HAP-1 (cell line): ENCODE measurements at regions not wholly inside any gene's neighbourhood (a gene's known extent, or its start where the extent isn't known, plus 50 kb on each side); places are given as distances from the start of the nearest gene placed in this dataset.
A peak's percentile ranks its signal among the peaks of the same experiment; 100 is the strongest.

Source experiments
- DNase-seq, 2 experiments: peaks; one replicate each; pipeline ENCODE4 v3.0.0-alpha.2; 2016 to 2020; ENCODE audit warnings: low spot score in 2 of 2
- H3K27me3 ChIP-seq: fragments of 250-450 bp; sonication (Bioruptor Pico); 2 replicates; pipeline ENCODE4 v1.5.1; 2020; ENCODE audit warnings: low read depth, mild to moderate bottlenecking, moderate library complexity
- H3K36me3 ChIP-seq: fragments of 250-450 bp; sonication (Bioruptor Pico); replicated peaks from 2 replicates; pipeline ENCODE4 v1.5.1; 2020; ENCODE audit warnings: mild to moderate bottlenecking
- H3K4me1 ChIP-seq: fragments of 250-450 bp; sonication (Bioruptor Pico); 2 replicates; pipeline ENCODE4 v1.5.1; 2020; ENCODE audit warnings: mild to moderate bottlenecking
- H3K4me3 ChIP-seq: fragments of 250-450 bp; sonication (Bioruptor Pico); 2 replicates; pipeline ENCODE4 v1.5.1; 2020; ENCODE audit warnings: mild to moderate bottlenecking, moderate library complexity
- H3K9me3 ChIP-seq: fragments of 250-450 bp; sonication (Bioruptor Pico); 2 replicates; pipeline ENCODE4 v1.5.1; 2020; ENCODE audit warnings: mild to moderate bottlenecking, moderate library complexity
- in situ Hi-C: fragments of 300-500 bp; cut with MboI; formaldehyde crosslinking; loops from 3 replicates; pipeline ENCODE4 v1.14.3; 2020; ENCODE audit warnings: low sequenced_read_pairs, inconsistent platforms, mixed read lengths

DNA sequence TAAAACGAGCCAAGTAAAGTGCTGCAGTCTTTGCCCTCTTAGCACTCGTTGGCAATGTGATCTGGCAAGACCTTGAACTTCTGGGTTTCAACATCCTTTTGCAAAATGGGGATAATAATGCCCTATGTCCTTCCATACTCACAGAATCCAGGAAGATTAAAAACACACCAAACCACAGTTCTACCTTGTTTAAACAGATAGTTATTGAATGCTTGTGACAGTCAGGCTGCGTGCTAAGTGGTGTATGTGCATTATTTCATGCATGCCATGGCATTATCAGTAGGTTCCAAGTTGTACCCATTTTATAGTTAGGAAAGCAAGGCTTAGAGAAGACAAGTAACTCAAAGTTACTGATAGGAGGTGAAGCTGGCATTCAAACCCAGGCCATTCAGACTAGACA is 308.6 kb upstream of the PROX1 start:
- no peak overlapping the region for H3K4me3 ChIP-seq
- no peaks in the 10 kb centered on the region; the same call in 1 of the 2 replicates for H3K27me3 ChIP-seq
- DNase-seq: no peak
- no peaks in the 10 kb centered on the region for H3K36me3 ChIP-seq
- no peaks in the 10 kb centered on the region for H3K4me1 ChIP-seq
- H3K9me3 ChIP-seq: no peaks in the 10 kb centered on the region
- in situ Hi-C loops: no loop called here

DNA sequence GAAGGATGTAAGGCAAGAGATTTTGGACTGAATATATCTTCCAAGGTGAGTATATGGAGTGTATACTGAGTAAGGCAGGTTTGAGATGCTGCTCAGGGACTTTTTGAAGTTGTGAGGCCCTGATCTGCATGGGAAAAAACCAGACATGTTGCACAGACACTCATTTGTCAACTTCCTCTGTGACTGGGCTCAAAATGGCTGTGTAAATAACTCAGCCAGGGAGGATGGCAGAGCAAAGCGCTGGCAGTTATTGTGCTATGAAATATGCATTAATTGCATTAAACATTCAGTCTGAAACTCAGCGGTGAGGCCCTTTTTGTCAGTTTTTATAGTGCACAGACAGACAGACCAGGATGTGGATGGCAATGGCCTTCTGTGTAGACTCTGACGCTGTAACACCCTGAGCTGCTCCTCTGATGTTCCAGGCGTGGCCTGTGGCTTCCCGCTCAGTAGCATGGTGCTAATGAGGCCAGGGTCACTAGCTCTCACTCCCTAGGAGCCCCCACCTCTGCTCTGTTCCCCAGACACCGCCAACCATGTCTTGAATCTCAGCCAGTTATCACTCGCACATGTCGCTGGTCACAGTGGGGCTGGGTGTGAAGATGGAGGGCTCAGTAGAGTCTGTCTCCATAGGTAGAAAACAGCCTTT is 307.0 kb upstream of the PROX1 start:
- in situ Hi-C loops: no loop called here
- no peaks in the 10 kb centered on the region; the same call in 1 of the 2 replicates for H3K27me3 ChIP-seq
- no peaks in the 10 kb centered on the region for H3K9me3 ChIP-seq
- no peaks in the 10 kb centered on the region for H3K36me3 ChIP-seq
- no peak overlapping the region for H3K4me3 ChIP-seq
- H3K4me1 ChIP-seq: no peaks in the 10 kb centered on the region
- no peak for DNase-seq

- Histone ChIP-seq H3K9me3 (no peaks in the 10 kb centered on the region), H3K4me1 (no peaks in the 10 kb centered on the region), H3K4me3 (no peak overlapping the region), H3K27me3 (no peaks in the 10 kb centered on the region; the same call in 1 of the 2 replicates), H3K36me3 (no peaks in the 10 kb centered on the region)
- in situ Hi-C loops: no loop called here
- DNase-seq: no peak
Measured at GRCh38 chr1:213681788-213682340, 305.9 kb upstream of the PROX1 start.

DNA sequence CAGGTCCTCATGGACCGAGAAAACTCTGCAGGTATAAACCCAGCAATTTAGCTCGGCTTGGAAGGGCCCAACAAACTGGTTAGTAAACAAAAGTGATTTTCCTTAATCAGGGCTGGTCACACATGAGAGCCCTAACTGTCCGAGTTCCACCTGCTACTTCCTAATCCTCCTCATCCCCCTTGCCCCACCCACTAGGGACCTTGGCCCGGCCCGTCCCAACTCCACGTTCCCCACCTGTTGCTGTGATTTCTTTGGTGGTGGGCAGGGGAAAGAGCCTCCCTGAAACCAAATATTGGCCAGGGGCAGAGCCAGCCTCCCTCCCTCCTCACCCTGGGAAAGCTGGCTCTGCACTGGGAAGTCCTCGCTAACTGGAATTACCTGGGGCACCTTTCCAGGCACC is 304.2 kb upstream of the PROX1 start:
- H3K27me3 ChIP-seq: no peaks in the 10 kb centered on the region; the same call in 1 of the 2 replicates

GRCh38 chr1:213684454-213684853 is 303.3 kb upstream of the PROX1 start:
- no peak for DNase-seq
- H3K36me3 ChIP-seq: no peaks in the 10 kb centered on the region
- no peaks in the 10 kb centered on the region; the same call in 1 of the 2 replicates for H3K27me3 ChIP-seq
- no peaks in the 10 kb centered on the region for H3K9me3 ChIP-seq
- H3K4me3 ChIP-seq: no peak overlapping the region
- in situ Hi-C loops: no loop called here
- H3K4me1 ChIP-seq: no peaks in the 10 kb centered on the region

More for the DNA sequence above, 304.2 kb upstream of the PROX1 start:
- Histone ChIP-seq H3K4me1 (no peaks in the 10 kb centered on the region), H3K9me3 (no peaks in the 10 kb centered on the region), H3K36me3 (no peaks in the 10 kb centered on the region), H3K4me3 (no peak overlapping the region)
- in situ Hi-C loops: no loop called here
- no peak for DNase-seq

DNA sequence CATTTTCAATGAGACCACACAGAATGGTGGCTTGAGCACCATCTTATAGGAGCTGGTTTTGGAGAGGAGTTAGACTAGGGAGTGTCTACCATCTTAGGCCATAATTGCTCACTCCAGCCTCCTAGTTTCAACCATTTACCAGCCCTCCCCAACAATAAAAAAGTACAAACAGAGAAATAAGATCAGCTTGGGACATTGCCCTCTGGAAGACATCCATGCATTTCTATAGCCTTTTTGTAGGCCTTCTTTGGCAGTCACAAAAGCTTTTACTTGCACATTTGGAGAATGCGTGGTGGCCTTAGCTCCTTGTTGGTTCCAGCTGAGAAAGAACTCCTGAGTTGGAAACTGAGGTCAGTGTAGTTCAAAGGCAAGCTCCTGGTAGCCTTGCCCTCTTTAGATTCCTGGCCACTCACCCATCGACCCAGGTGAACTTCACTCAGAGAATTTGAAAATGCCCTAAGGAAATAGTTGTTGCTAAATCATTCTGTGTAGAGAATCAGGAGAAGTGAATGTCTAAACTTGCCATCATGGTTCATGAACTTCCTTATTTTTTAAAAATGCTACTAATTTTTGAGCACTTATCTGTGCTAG is 301.7 kb upstream of the PROX1 start:
- Histone ChIP-seq H3K4me3 (no peak overlapping the region), H3K4me1 (no peaks in the 10 kb centered on the region), H3K27me3 (no peaks in the 10 kb centered on the region), H3K36me3 (no peaks in the 10 kb centered on the region), H3K9me3 (no peaks in the 10 kb centered on the region)
- DNase-seq: no peak
- in situ Hi-C loops: no loop called here

DNA sequence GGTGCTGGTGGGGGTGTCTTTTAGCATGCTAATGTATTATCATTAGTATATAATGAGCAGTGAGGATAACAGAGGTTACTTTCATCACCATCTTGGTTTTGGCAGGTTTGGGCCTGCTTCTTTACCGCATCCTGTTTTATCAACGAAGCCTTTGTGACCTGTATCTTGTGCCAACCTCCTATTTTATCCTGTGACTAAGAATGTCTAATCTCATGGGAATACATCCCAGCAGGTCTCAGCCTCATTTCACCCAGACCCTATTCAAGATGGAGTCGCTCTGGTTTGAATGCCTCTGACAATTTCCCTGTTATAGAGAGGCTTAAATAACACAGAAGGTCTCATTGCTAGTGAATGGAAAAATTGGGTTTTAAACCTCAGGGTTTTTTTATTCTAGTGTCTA is 300.8 kb upstream of the PROX1 start:
- no peaks in the 10 kb centered on the region for H3K36me3 ChIP-seq
- no peak for DNase-seq
- no peaks in the 10 kb centered on the region for H3K27me3 ChIP-seq
- no peak overlapping the region for H3K4me3 ChIP-seq
- no peaks in the 10 kb centered on the region for H3K9me3 ChIP-seq
- in situ Hi-C loops: no loop called here
- no peaks in the 10 kb centered on the region for H3K4me1 ChIP-seq

DNA sequence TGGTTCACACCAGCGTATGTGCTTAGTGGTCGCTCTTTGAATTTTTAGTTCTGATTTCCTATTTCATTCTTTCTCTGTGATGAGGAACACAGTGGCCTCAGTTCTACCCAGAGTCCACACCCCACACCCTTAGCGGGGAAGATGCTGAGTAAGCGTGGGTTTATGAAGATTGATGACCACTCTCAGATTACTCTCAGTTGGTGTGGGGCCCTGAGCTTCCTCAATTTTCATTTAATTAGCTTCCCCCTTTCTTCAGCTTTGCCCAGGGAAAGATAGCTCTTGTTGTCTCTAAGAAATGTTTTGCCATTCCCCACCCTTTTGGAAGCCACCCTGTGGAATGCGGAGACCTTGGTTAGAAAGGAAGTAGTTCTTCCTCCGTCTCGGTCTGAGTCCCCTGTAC is 299.9 kb upstream of the PROX1 start:
- Histone ChIP-seq H3K27me3 (no peaks in the 10 kb centered on the region), H3K36me3 (no peaks in the 10 kb centered on the region), H3K9me3 (no peaks in the 10 kb centered on the region), H3K4me1 (no peaks in the 10 kb centered on the region), H3K4me3 (no peak overlapping the region)
- DNase-seq: no peak
- in situ Hi-C loops: no loop called here

- H3K4me3 ChIP-seq: no peak overlapping the region
- H3K4me1 ChIP-seq: no peaks in the 10 kb centered on the region
- no peaks in the 10 kb centered on the region for H3K9me3 ChIP-seq
- H3K27me3 ChIP-seq: no peaks in the 10 kb centered on the region
- no peaks in the 10 kb centered on the region for H3K36me3 ChIP-seq
- DNase-seq: no peak
- in situ Hi-C loops: no loop called here
Measured at GRCh38 chr1:213688655-213689054, 299.1 kb upstream of the PROX1 start.

DNA sequence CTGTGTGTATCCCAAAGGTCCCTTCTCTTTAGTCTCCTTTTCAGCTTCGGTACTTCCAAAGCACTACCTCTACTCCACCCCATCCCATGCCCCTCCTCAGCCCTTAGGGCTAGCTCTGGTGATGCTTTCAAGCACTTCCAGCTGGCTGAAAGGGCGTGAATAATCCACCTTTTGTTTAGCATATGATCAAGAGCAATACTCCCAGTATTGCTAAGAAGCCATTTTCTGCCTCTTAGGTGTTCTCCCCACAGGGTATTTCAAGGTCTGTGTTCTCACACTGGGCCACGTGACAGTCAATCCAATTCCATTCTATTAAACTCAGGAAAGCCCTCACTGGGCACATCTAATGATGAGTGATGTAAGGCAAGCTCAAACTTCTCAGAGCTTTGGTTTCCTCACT is 298.5 kb upstream of the PROX1 start:
- H3K4me1 ChIP-seq: 0 out of 2 replicates have a peak, but pooled peaks cover 2% of the 10 kb centered on the region
- DNase-seq: peak in 1 of 2 experiments; percentile 2
- no peak overlapping the region for H3K4me3 ChIP-seq
- no peaks in the 10 kb centered on the region for H3K27me3 ChIP-seq
- in situ Hi-C loops: no loop called here
- H3K36me3 ChIP-seq: no peaks in the 10 kb centered on the region
- H3K9me3 ChIP-seq: no peaks in the 10 kb centered on the region

GRCh38 chr1:213690341-213690917 is 297.3 kb upstream of the PROX1 start:
- no peak for DNase-seq
- 0 out of 2 replicates have a peak, but pooled peaks cover 2% of the 10 kb centered on the region for H3K4me1 ChIP-seq
- no peaks in the 10 kb centered on the region for H3K9me3 ChIP-seq
- no peaks in the 10 kb centered on the region for H3K36me3 ChIP-seq
- in situ Hi-C loops: no loop called here
- no peaks in the 10 kb centered on the region for H3K27me3 ChIP-seq
- no peak overlapping the region for H3K4me3 ChIP-seq

GRCh38 chr1:213692321-213692720 is 295.5 kb upstream of the PROX1 start:
- 0 out of 2 replicates have a peak, but pooled peaks cover 2% of the 10 kb centered on the region for H3K4me1 ChIP-seq
- no peaks in the 10 kb centered on the region for H3K9me3 ChIP-seq
- no peak overlapping the region for H3K4me3 ChIP-seq
- in situ Hi-C loops: no loop called here
- H3K27me3 ChIP-seq: no peaks in the 10 kb centered on the region
- H3K36me3 ChIP-seq: no peaks in the 10 kb centered on the region
- no peak for DNase-seq

- in situ Hi-C loops: no loop called here
Measured at GRCh38 chr1:213693864-213694263, 293.9 kb upstream of the PROX1 start.

GRCh38 chr1:213697192-213697802 is 290.5 kb upstream of the PROX1 start:
- in situ Hi-C loops: no loop called here
- no peak overlapping the region for H3K4me3 ChIP-seq
- no peak for DNase-seq
- H3K4me1 ChIP-seq: 0 out of 2 replicates have a peak, but pooled peaks cover 2% of the 10 kb centered on the region
- H3K9me3 ChIP-seq: no peaks in the 10 kb centered on the region
- no peaks in the 10 kb centered on the region for H3K36me3 ChIP-seq
- no peaks in the 10 kb centered on the region for H3K27me3 ChIP-seq

More at GRCh38 chr1:213693864-213694263, 293.9 kb upstream of the PROX1 start:
- peak; percentile 60 for DNase-seq
- Histone ChIP-seq H3K4me1 (0 out of 2 replicates have a peak, but pooled peaks cover 2% of the 10 kb centered on the region), H3K27me3 (no peaks in the 10 kb centered on the region), H3K4me3 (no peak overlapping the region), H3K9me3 (no peaks in the 10 kb centered on the region), H3K36me3 (no peaks in the 10 kb centered on the region)
